WERI-Rb-1 (cell line): ENCODE measurements at regions not wholly inside any gene's neighbourhood (a gene's known extent, or its start where the extent isn't known, plus 50 kb on each side); places are given as distances from the start of the nearest gene placed in this dataset.

ENCODE experiments used
- DNase-seq: peaks from one replicate; pipeline ENCODE4 v3.0.0-alpha.2; 2020
- H3K27ac ChIP-seq: fragments of 250-450 bp; sonication (Bioruptor Pico); 2 replicates; pipeline ENCODE4 v1.5.1; 2020; ENCODE audit warnings: mild to moderate bottlenecking, moderate library complexity
- H3K27me3 ChIP-seq: fragments of 250-450 bp; sonication (Bioruptor Pico); 2 replicates; pipeline ENCODE4 v1.5.1; 2021; ENCODE audit warnings: mild to moderate bottlenecking, low read depth, moderate library complexity; ENCODE audit not compliant: insufficient read depth, severe bottlenecking
- H3K36me3 ChIP-seq: fragments of 250-450 bp; sonication (Bioruptor Pico); 2 replicates; pipeline ENCODE4 v1.5.1; 2020; ENCODE audit warnings: mild to moderate bottlenecking, moderate library complexity
- H3K4me3 ChIP-seq: 2 replicates; pipeline ENCODE4 v1.5.1; 2011; ENCODE audit warnings: low read depth, mild to moderate bottlenecking, control low read depth, low read length
- H3K9me3 ChIP-seq: fragments of 250-450 bp; sonication (Bioruptor Pico); 2 replicates; pipeline ENCODE4 v1.5.1; 2021; ENCODE audit warnings: mild to moderate bottlenecking, moderate library complexity; ENCODE audit not compliant: severe bottlenecking
- CTCF ChIP-seq: IDR thresholded peaks from 2 replicates; pipeline ENCODE4 v1.5.1; 2011; ENCODE audit warnings: low read depth, mild to moderate bottlenecking, control low read depth, inconsistent platforms, low read length

- TF ChIP-seq CTCF = no peak
Measured at GRCh38 chr12:87234898-87235297, 794.3 kb downstream of the C12orf50 start.

DNA sequence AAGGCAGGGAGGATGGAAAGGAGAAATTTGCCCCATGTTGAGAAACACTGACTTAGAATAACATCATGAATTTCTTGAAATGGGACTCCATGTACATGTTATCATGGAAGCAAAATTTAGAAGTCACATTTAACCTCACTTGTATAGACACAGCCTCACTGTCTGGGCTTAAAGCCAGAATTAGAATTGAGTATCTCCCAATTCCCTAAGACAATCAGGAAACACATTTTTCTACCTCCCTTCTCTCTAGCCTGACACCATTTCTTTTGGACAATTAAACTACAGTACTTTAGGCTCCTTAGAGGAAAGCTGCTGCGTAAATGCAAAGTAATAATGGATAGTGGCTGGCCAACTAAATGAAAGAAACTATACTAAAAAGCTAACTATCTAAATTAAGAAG is 795.5 kb downstream of the C12orf50 start:
- Histone ChIP-seq H3K27ac (no peak overlapping the region), H3K27me3 (no peaks in the 10 kb centered on the region), H3K4me3 (no peak overlapping the region), H3K9me3 (no peaks in the 10 kb centered on the region), H3K36me3 (no peaks in the 10 kb centered on the region)
- no peak for DNase-seq
- TF ChIP-seq CTCF = no peak

More at GRCh38 chr12:87234898-87235297, 794.3 kb downstream of the C12orf50 start:
- H3K27ac ChIP-seq = no peak overlapping the region
- H3K4me3 ChIP-seq = no peak overlapping the region
- H3K27me3 ChIP-seq = no peaks in the 10 kb centered on the region
- DNase-seq = no peak
- H3K36me3 ChIP-seq = no peaks in the 10 kb centered on the region
- H3K9me3 ChIP-seq = no peaks in the 10 kb centered on the region

- Histone ChIP-seq H3K4me3 (no peak overlapping the region), H3K27me3 (no peaks in the 10 kb centered on the region), H3K27ac (no peak overlapping the region), H3K36me3 (no peaks in the 10 kb centered on the region), H3K9me3 (no peaks in the 10 kb centered on the region)
- DNase-seq = no peak
- no peak for TF ChIP-seq CTCF
Measured at GRCh38 chr12:87231818-87232217, 797.4 kb downstream of the C12orf50 start.

- no peak for DNase-seq
- Histone ChIP-seq H3K36me3 (no peaks in the 10 kb centered on the region), H3K27ac (no peak overlapping the region), H3K4me3 (no peak overlapping the region), H3K27me3 (no peaks in the 10 kb centered on the region), H3K9me3 (no peaks in the 10 kb centered on the region)
- TF ChIP-seq CTCF = no peak
Measured at GRCh38 chr12:87230441-87230840, 798.8 kb downstream of the C12orf50 start.

GRCh38 chr12:87227162-87227561 is 802.0 kb downstream of the C12orf50 start:
- no peak for TF ChIP-seq CTCF
- DNase-seq = no peak

DNA sequence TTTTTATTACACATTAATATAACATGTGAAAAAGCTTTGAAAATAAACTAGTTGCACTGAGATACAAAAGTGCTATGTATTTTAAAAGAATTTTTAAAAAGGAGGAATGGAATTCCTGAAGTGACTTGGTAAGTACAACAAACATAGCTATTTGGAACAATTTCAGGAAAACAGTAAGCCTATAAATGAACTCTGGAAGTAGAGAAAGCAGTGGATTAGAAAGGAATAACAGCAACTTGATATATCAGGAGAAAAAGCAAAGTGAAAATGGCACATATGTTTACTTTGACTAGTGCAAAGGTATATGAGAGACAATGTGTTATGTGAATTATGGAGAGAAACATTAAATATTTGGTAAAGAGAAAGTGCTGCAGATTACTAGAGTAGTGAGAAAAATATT is 811.7 kb downstream of the C12orf50 start:
- no peaks in the 10 kb centered on the region for H3K36me3 ChIP-seq
- no peak overlapping the region for H3K4me3 ChIP-seq
- no peak for DNase-seq
- no peak overlapping the region for H3K27ac ChIP-seq
- H3K9me3 ChIP-seq = no peaks in the 10 kb centered on the region
- TF ChIP-seq CTCF = no peak
- no peaks in the 10 kb centered on the region for H3K27me3 ChIP-seq

More at GRCh38 chr12:87227162-87227561, 802.0 kb downstream of the C12orf50 start:
- H3K9me3 ChIP-seq = no peaks in the 10 kb centered on the region
- H3K36me3 ChIP-seq = no peaks in the 10 kb centered on the region
- no peak overlapping the region for H3K4me3 ChIP-seq
- H3K27ac ChIP-seq = no peak overlapping the region
- H3K27me3 ChIP-seq = no peaks in the 10 kb centered on the region
